ENCODE measurements at regions not wholly inside any gene's neighbourhood (a gene's known extent, or its start where the extent isn't known, plus 50 kb on each side); places are given as distances from the start of the nearest gene placed in this dataset.

- H3K23me2 ChIP-seq (ENCODE audit: insufficient read length, low read depth, low read length, poor library complexity, severe bottlenecking): no peaks in the 10 kb centered on the region
- H3K36me3 Mint-ChIP-seq (ENCODE audit: insufficient read depth in 1 of 3, low read depth in 3 of 3): no peaks in the 10 kb centered on the region
- H2BK20ac ChIP-seq (ENCODE audit: low read depth, low read length, poor library complexity, severe bottlenecking): no peak overlapping the region
- no peak overlapping the region for H2AK5ac ChIP-seq (ENCODE audit: insufficient read length, low read length)
- no peak overlapping the region for H4K5ac ChIP-seq (ENCODE audit: insufficient read length, low read depth, low read length)
- no peak overlapping the region for H3K14ac ChIP-seq (ENCODE audit: insufficient read depth, low read length)
- H3K4me1 ChIP-seq (ENCODE audit: insufficient read depth, low read length): no peaks in the 10 kb centered on the region
- H3K9me3 ChIP-seq (ENCODE audit: control insufficient read depth, low read depth, low read length): no peaks in the 10 kb centered on the region
- H3K4me1 Mint-ChIP-seq: peaks cover 4 to 7% of the 10 kb centered on the region in 2 experiments
- no peak overlapping the region for H3K27ac Mint-ChIP-seq
- H4K20me1 ChIP-seq (ENCODE audit: control insufficient read depth, insufficient read depth, insufficient read length): no peaks in the 10 kb centered on the region
- no peak overlapping the region for H3K56ac ChIP-seq (ENCODE audit: insufficient read length, low read depth, low read length)
- no peak overlapping the region for H2AFZ ChIP-seq (ENCODE audit: low read length)
- H3K4me3 Mint-ChIP-seq: no peak overlapping the region
- H3K9me3 Mint-ChIP-seq: peaks cover 0 to 2% of the 10 kb centered on the region in 2 experiments; a peak in 1 of 5 replicates
- no peak overlapping the region for H4K91ac ChIP-seq (ENCODE audit: insufficient read length, low read depth, low read length)
- H3K79me2 ChIP-seq (ENCODE audit: insufficient read depth, low read length): no peaks in the 10 kb centered on the region
- no CpG with 5 or more reads among the region's 4 CpGs for WGBS (ENCODE audit: extremely low coverage, insufficient read length, low lambda C conversion rate)
- H3K27me3 Mint-ChIP-seq (ENCODE audit: low read depth): no peaks in the 10 kb centered on the region
- DNase-seq: no peak
- no peak overlapping the region for H3K23ac ChIP-seq (ENCODE audit: insufficient read length, low read depth, low read length)
- H2BK15ac ChIP-seq (ENCODE audit: low read depth, low read length): no peak overlapping the region
- no peak overlapping the region for H4K8ac ChIP-seq (replicated peaks; ENCODE audit: insufficient read length, low read depth, low read length)
- H3K27me3 ChIP-seq (ENCODE audit: insufficient read depth, low read length): no peaks in the 10 kb centered on the region
- H3K18ac ChIP-seq (ENCODE audit: insufficient read length, low read depth, low read length): no peak overlapping the region
- H2BK12ac ChIP-seq (ENCODE audit: insufficient read length, low read depth, low read length): no peak overlapping the region
- H3K4ac ChIP-seq (ENCODE audit: low read depth, low read length): no peak overlapping the region
- no peak overlapping the region for H3K4me2 ChIP-seq (ENCODE audit: insufficient read depth, insufficient read length, low read length)
- H2BK120ac ChIP-seq (ENCODE audit: low read depth, low read length, poor library complexity, severe bottlenecking): no peak overlapping the region
- no peak overlapping the region for H2BK5ac ChIP-seq (ENCODE audit: insufficient read length, low read length)
- TF ChIP-seq CTCF (conservative IDR thresholded peaks at IDR 0.05): no peak
- H3K27ac ChIP-seq (ENCODE audit: insufficient read length, low read depth, low read length): no peak overlapping the region
- no peaks in the 10 kb centered on the region for H3K79me1 ChIP-seq (ENCODE audit: insufficient read depth, low read depth, low read length, poor library complexity, severe bottlenecking)
- no peak overlapping the region for H3K9ac ChIP-seq (ENCODE audit: extremely low read depth, insufficient read length, low read length)
- H3T11ph ChIP-seq (ENCODE audit: low read length): no peak overlapping the region
These were observed 242.6 kb downstream of the IKZF2 start for GRCh38 chr2:212908682-212909435.
